GM13976 (cell line): ENCODE measurements at regions not wholly inside any gene's neighbourhood (a gene's known extent, or its start where the extent isn't known, plus 50 kb on each side); places are given as distances from the start of the nearest gene placed in this dataset.

Experiments used
- DNase-seq: peaks from one replicate; pipeline ENCODE4 v3.0.0; 2012; ENCODE audit warnings: low spot score
- CTCF ChIP-seq: IDR thresholded peaks from 2 replicates; pipeline ENCODE4 v1.5.1; 2012; ENCODE audit warnings: borderline replicate concordance, mild to moderate bottlenecking; ENCODE audit not compliant: insufficient read depth; ENCODE audit errors: extremely low read depth, missing control alignments, control extremely low read depth
- in situ Hi-C: fragments of 300-500 bp; cut with MboI; formaldehyde crosslinking; loops from one replicate; pipeline ENCODE4 v1.12.0; 2022; ENCODE audit warnings: low sequenced_read_pairs, mixed read lengths, inconsistent platforms; ENCODE audit not compliant: unreplicated experiment

DNA sequence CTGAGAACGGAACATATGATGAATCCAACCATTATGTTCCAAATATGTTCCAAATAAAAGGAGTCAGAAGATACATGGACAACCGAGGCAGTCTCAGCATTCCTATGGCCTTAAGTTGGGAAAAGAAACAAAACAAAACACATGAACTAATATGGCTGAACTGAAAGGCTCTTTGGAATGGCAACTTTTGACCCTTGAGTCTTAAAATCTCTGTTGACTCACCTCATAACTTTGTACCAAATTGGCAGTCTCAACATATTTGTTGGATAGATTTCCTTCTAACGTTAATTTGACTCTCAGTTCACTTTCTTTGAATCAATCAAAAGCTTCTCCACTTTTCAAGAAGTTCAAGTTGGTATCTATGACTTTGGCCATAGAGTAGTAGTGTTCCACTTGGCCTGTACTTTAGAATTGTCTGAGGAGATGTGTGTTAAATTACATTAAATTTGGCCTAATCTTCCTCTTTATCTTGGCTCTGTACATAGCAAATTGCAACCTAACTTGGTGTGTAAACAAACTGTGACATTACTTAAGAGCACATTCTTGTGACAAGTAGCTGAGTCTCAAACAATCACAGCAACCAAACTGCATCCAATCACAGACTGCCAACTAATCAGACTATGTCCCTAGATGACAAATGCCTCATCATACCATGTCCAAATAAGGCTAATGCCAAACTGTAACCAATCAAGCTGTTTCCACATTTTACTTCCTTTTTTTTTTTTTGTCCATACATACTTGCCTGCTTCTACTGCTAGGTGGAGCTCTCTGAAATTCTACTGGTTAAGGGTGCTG is 208.8 kb downstream of the BMP2 start:
- in situ Hi-C loops = no loop called here
- DNase-seq = no peak
- TF ChIP-seq CTCF = no peak

GRCh38 chr20:6979621-6980020 is 212.1 kb downstream of the BMP2 start:
- in situ Hi-C loops = no loop called here
- no peak for TF ChIP-seq CTCF
- no peak for DNase-seq

GRCh38 chr20:6993011-6993410 is 225.5 kb downstream of the BMP2 start:
- in situ Hi-C loops = no loop called here
- TF ChIP-seq CTCF = no peak
- DNase-seq = no peak

DNA sequence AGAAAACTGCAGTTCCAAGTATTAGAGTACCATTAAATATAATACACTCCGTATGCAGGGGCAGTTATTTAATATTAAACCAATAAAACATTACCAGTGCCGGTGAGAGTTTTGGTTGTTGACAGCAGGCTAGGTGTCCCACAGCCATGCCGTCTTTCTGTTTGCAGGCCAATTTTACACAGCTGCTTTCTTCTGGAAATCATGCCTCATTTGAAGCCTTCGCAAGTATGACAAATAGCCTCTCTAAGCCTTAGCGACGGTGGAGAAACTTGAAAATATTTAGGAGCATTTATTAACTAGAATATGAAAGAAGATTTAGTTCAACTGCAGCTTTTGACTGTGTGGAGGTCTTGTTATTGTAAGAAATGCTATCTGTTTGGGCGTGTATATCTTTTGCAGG is 226.0 kb downstream of the BMP2 start:
- in situ Hi-C loops = no loop called here
- TF ChIP-seq CTCF = no peak
- DNase-seq = no peak

DNA sequence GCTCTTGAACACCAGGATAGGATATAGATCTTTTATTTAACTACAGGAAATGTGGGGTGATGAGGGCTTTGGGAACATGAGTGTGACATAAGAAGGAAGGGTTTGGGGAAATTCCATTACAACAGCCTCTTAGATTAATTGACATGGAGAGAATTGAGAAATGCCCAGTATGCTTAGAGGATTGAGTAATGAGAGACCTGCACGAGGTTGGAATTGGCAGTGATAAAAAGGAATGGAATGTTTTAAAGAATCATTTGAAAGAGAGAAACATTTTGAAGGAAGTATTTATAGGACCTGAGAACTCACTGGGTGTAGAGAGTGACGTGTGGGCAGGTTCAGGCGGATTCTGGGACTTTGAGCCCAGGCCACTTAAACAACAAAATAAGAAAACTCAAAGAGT is 227.0 kb downstream of the BMP2 start:
- in situ Hi-C loops = no loop called here

GRCh38 chr20:6998909-6999308 is 231.4 kb downstream of the BMP2 start:
- TF ChIP-seq CTCF = no peak
- in situ Hi-C loops = no loop called here
- no peak for DNase-seq

More for the DNA sequence above, 227.0 kb downstream of the BMP2 start:
- no peak for DNase-seq
- TF ChIP-seq CTCF = no peak
